Suprapubic skin (tissue), 4 donors: ENCODE measurements at regions not wholly inside any gene's neighbourhood (a gene's known extent, or its start where the extent isn't known, plus 50 kb on each side); places are given as distances from the start of the nearest gene placed in this dataset.

Experiments
- DNase-seq, 2 donors: peaks; one replicate each; pipeline ENCODE4 v3.0.0-alpha.2; 2019; ENCODE audit warnings: low spot score in 2 of 2
- H3K27ac ChIP-seq: fragments of 200-600 bp; sonication (generic); one replicate; pipeline ENCODE4 v1.5.1; 2019
- H3K27me3 ChIP-seq: fragments of 200-600 bp; sonication (generic); one replicate; pipeline ENCODE4 v1.5.1; 2019
- H3K36me3 ChIP-seq: fragments of 200-600 bp; sonication (generic); one replicate; pipeline ENCODE4 v1.5.1; 2019
- H3K4me1 ChIP-seq: fragments of 200-600 bp; sonication (generic); one replicate; pipeline ENCODE4 v1.5.1; 2019
- H3K4me3 ChIP-seq: fragments of 200-600 bp; sonication (generic); one replicate; pipeline ENCODE4 v1.5.1; 2019; ENCODE audit warnings: mild to moderate bottlenecking
- H3K9me3 ChIP-seq: fragments of 200-600 bp; sonication (generic); one replicate; pipeline ENCODE4 v1.5.1; 2019
- EP300 ChIP-seq: sonication (generic); formaldehyde crosslinking; IDR thresholded peaks from one replicate; pipeline ENCODE4 v1.6.1; 2017; ENCODE audit warnings: antibody characterized with exemption
- POLR2A ChIP-seq, 2 donors: fragments of 450-650 bp; IDR thresholded peaks; one replicate each; pipeline ENCODE4 v1.6.1; 2017; ENCODE audit warnings: antibody characterized with exemption in 2 of 2, mild to moderate bottlenecking in 2 of 2, moderate library complexity in 2 of 2
- POLR2AphosphoS5 ChIP-seq, 3 donors: sonication (generic); formaldehyde crosslinking; IDR thresholded peaks; one replicate each; pipeline ENCODE4 v1.6.1; 2017; ENCODE audit warnings: antibody characterized with exemption in 3 of 3
- WGBS: methylation state at CpG from one replicate; pipeline ENCODE4 v1.1.5; 2018; 5-methylcytosine and 5-hydroxymethylcytosine counted together
- TF ChIP-seq, protein P1 (sequence below), 2 donors: fragments of 200-600 bp in 1 of 2; fragments of 450-650 bp in 1 of 2; sonication (generic) in 1 of 2; IDR thresholded peaks; one replicate each; pipeline ENCODE4 v1.5.1; 2016 to 2019; ENCODE audit warnings: antibody characterized with exemption in 2 of 2, mild to moderate bottlenecking in 1 of 2, moderate library complexity in 1 of 2

DNA sequence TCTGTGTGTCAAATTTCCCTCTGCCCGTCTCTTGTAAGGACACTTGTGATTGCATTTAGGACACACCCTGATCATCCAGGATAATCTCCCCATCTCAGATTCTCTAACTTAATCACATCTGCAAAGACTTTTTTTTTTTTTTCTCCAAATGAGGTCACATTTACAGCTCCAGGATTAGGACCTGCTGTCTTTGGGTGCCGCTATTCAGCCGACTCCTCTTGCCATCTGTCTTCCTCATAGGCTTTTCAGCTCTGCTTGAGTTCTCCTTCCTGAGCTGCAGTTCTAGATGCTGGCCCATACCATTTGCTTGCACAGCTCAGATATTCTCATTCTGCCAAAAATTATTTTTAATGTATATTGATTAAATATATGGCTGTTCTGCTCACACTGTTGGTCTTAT lies 94.3 kb upstream of the TLE3 start:
- no peak overlapping the region for H3K4me3 ChIP-seq
- H3K27ac ChIP-seq: no peak overlapping the region
- no peak for DNase-seq
- 90% methylated on average over 3 of the region's 3 CpGs for WGBS
- no peaks in the 10 kb centered on the region for H3K9me3 ChIP-seq
- H3K4me1 ChIP-seq: peaks cover 34% of the 10 kb centered on the region
- H3K27me3 ChIP-seq: no peaks in the 10 kb centered on the region
- TF ChIP-seq POLR2A (IDR thresholded peaks at IDR 0.05) (no peak), POLR2AphosphoS5 (IDR thresholded peaks at IDR 0.05) (no peak), EP300 (no peak)
- TF ChIP-seq, protein P1, sequence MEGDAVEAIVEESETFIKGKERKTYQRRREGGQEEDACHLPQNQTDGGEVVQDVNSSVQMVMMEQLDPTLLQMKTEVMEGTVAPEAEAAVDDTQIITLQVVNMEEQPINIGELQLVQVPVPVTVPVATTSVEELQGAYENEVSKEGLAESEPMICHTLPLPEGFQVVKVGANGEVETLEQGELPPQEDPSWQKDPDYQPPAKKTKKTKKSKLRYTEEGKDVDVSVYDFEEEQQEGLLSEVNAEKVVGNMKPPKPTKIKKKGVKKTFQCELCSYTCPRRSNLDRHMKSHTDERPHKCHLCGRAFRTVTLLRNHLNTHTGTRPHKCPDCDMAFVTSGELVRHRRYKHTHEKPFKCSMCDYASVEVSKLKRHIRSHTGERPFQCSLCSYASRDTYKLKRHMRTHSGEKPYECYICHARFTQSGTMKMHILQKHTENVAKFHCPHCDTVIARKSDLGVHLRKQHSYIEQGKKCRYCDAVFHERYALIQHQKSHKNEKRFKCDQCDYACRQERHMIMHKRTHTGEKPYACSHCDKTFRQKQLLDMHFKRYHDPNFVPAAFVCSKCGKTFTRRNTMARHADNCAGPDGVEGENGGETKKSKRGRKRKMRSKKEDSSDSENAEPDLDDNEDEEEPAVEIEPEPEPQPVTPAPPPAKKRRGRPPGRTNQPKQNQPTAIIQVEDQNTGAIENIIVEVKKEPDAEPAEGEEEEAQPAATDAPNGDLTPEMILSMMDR (IDR thresholded peaks at IDR 0.05): no peak
- no peaks in the 10 kb centered on the region for H3K36me3 ChIP-seq

DNA sequence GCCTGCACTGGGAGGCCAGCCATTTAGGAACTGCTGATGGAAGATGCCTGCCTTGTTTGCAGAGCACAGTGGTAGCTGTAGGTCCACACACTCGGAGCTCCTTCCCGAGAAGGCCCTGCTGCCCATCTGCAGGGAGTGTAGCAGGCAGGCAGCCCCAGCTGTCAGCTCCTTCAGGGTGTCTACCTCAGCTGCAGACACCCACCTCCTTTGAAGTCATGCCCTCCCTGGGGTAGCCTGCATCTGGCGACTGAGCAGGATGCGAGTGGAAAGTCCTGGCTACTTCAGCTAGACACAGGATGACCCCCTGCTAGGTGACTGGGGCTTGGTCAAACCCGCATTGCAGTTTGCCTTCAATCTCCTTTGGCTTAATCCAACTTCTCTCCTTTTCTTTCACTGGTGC lies 93.2 kb upstream of the TLE3 start:
- H3K27ac ChIP-seq: no peak overlapping the region
- H3K36me3 ChIP-seq: no peaks in the 10 kb centered on the region
- peaks cover 24% of the 10 kb centered on the region for H3K4me1 ChIP-seq
- WGBS: 74% methylated on average over 5 of the region's 5 CpGs
- TF ChIP-seq POLR2A (IDR thresholded peaks at IDR 0.05) (no peak), POLR2AphosphoS5 (IDR thresholded peaks at IDR 0.05) (no peak), EP300 (no peak)
- TF ChIP-seq, protein P1 (IDR thresholded peaks at IDR 0.05): no peak
- H3K27me3 ChIP-seq: no peaks in the 10 kb centered on the region
- H3K4me3 ChIP-seq: no peak overlapping the region
- no peak for DNase-seq
- H3K9me3 ChIP-seq: no peaks in the 10 kb centered on the region

DNA sequence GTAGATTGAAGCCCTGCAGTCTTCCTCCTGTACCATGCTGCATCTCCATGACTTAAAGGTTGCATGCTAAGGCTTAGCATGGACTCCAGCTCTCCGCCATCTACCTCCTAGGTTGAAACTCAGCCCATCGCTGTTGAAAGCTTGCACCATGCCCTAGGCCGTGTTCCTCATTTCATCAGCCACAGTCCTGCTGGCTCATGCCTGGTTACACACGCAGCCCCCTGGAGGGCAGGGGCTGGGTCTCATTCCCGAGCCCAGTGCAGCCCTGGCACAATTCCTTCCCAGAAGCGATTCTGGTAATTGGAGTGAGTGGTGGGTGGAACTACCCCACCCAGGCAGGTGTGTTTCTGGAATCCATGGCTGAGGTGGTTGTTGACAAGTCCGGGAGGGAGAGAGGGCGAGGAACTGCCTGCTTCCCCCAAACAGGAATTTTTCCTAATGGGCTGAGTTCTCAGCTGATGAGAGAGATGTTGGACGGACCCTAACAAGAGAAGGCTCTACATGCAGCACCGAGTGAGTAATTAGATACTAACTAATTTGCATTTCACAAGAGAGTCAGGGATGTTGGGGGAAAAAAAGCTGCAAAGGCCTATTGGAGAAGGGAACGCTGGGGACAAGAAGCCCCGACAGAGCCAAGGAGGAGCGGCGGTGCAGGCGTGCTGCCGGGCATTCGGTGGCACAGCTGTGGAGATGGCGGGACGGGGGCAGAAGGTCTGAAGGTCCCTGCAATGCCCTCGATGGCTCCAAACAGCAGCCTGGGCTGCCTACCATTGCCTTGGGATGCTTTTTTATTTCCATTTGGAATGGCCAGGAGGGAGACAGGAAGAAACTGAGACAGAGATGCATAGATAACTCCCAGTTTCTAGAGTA lies 92.3 kb upstream of the TLE3 start:
- H3K9me3 ChIP-seq: no peaks in the 10 kb centered on the region
- 78% methylated on average over 20 of the region's 20 CpGs for WGBS
- TF ChIP-seq, protein P1 (IDR thresholded peaks at IDR 0.05): no peak
- no peak for TF ChIP-seq POLR2A (IDR thresholded peaks at IDR 0.05)
- TF ChIP-seq EP300: no peak
- TF ChIP-seq POLR2AphosphoS5 (IDR thresholded peaks at IDR 0.05): no peak
- H3K36me3 ChIP-seq: no peaks in the 10 kb centered on the region
- no peak for DNase-seq
- H3K4me3 ChIP-seq: no peak overlapping the region
- no peak overlapping the region for H3K27ac ChIP-seq
- no peaks in the 10 kb centered on the region for H3K27me3 ChIP-seq
- H3K4me1 ChIP-seq: peaks cover 18% of the 10 kb centered on the region

DNA sequence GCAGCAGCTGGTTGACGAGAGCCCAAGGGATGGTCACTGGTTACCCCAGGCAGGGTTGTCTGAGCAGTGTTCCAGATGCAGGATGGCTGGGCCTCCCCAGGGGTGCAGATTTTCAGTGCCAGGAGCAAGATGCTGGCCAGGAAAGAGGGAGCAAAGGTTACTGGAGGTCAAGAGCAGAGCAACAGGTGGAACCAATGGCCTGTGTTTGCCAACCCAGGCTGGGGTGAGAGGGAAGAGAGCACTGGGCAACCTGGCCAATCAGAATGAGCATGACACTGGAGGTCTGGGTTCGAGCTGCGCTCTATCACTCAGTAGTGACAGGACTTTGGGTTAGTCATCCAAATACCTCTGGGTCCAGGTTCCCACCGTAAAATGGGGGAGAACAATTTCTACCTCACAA lies 90.6 kb upstream of the TLE3 start:
- WGBS: 100% methylated on average over 1 of the region's 4 CpGs
- H3K4me1 ChIP-seq: peaks cover 10% of the 10 kb centered on the region
- no peak for TF ChIP-seq POLR2AphosphoS5 (IDR thresholded peaks at IDR 0.05)
- no peak for TF ChIP-seq POLR2A (IDR thresholded peaks at IDR 0.05)
- TF ChIP-seq, protein P1 (IDR thresholded peaks at IDR 0.05): no peak
- TF ChIP-seq EP300: no peak
- H3K27ac ChIP-seq: no peak overlapping the region
- H3K4me3 ChIP-seq: no peak overlapping the region
- no peaks in the 10 kb centered on the region for H3K27me3 ChIP-seq
- H3K9me3 ChIP-seq: no peaks in the 10 kb centered on the region
- DNase-seq: no peak
- no peaks in the 10 kb centered on the region for H3K36me3 ChIP-seq

DNA sequence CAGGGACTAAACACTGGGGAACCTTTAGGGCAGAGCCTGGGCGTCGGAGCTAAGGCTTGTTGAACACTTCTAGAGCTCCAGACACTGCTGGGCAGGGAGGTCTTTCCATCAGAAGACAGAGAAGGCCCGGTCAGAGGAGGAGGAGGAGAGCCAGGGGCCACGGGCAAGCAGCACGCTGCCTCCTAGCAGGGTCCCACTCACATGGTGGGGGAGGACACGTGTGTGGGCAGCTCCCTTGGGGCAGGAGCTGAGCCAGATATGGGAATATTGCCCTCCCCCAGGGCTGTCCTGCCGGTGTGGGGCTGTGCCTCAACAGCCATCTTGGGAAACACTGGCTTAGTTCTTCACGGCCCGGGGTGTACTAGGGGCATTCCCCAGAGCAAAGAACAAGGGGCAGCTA lies 89.6 kb upstream of the TLE3 start:
- Histone ChIP-seq H3K36me3 (no peaks in the 10 kb centered on the region), H3K4me1 (peaks cover 10% of the 10 kb centered on the region), H3K9me3 (no peaks in the 10 kb centered on the region), H3K27me3 (no peaks in the 10 kb centered on the region), H3K27ac (no peak overlapping the region), H3K4me3 (no peak overlapping the region)
- DNase-seq: no peak
- TF ChIP-seq, protein P1 (IDR thresholded peaks at IDR 0.05): no peak
- no peak for TF ChIP-seq POLR2AphosphoS5 (IDR thresholded peaks at IDR 0.05)
- no peak for TF ChIP-seq POLR2A (IDR thresholded peaks at IDR 0.05)
- 78% methylated on average over 6 of the region's 9 CpGs for WGBS
